Activated T-helper 2 cell treated with anti-CD3 and anti-CD28 coated beads, Interferon-gamma antibody, Interleukin-2, Interleukin-4, amounts not matched to agents 10 μg/mL and 5 μg/mL and 100 μg/mL, durations not matched to agents 14 hours and 24 hours and 36 hours (primary cell): ENCODE measurements at regions not wholly inside any gene's neighbourhood (a gene's known extent, or its start where the extent isn't known, plus 50 kb on each side); places are given as distances from the start of the nearest gene placed in this dataset.

Experiments used
- DNase-seq: peaks from one replicate; pipeline ENCODE4 v3.0.0; 2021; ENCODE audit warnings: low spot score
- H3K27ac Mint-ChIP-seq: one replicate; pipeline ENCODE4 v1.8.0; 2021; ENCODE audit warnings: mixed read lengths
- H3K27me3 Mint-ChIP-seq: one replicate; pipeline ENCODE4 v1.8.0; 2021; ENCODE audit warnings: low read depth, mixed read lengths
- H3K36me3 Mint-ChIP-seq: one replicate; pipeline ENCODE4 v1.8.0; 2021; ENCODE audit warnings: low read depth, mixed read lengths
- H3K4me1 Mint-ChIP-seq: one replicate; pipeline ENCODE4 v1.8.0; 2021; ENCODE audit warnings: low read depth, mixed read lengths
- H3K4me3 Mint-ChIP-seq: one replicate; pipeline ENCODE4 v1.8.0; 2021; ENCODE audit warnings: low read depth, mild to moderate bottlenecking, moderate library complexity, mixed read lengths
- H3K9me3 Mint-ChIP-seq: one replicate; pipeline ENCODE4 v1.8.0; 2021; ENCODE audit warnings: mixed read lengths
- intact Hi-C: fragments of 100-400 bp; cut with micrococcal nuclease; formaldehyde crosslinking; loops from one replicate; pipeline ENCODE4 v1.15.1; 2023

DNA sequence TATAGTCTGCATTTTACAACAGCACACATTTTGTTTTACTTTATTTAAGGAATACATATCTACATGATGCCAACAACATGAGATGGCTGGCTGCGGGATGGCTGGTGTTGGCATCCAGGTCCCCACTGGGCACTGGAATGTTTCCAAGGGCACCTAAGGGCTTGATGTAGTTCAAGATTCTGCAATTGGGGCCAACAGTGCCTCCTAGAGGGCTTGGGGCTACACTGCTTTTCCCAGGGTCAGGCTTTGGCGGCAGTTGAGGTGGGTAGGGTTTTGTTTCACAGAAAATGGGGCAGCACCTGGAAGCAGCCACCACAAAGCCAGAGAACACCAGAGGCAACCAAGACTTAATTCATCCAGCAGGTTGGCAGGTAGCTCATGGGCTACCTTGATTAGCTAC, 166.7 kb upstream of the PRNP start:
- no peak for DNase-seq
- Mint-ChIP-seq H3K27ac (no peak overlapping the region), H3K4me3 (no peak overlapping the region), H3K36me3 (no peaks in the 10 kb centered on the region), H3K9me3 (no peaks in the 10 kb centered on the region), H3K4me1 (peaks cover 3% of the 10 kb centered on the region), H3K27me3 (peaks cover 13% of the 10 kb centered on the region)
- intact Hi-C loops = no loop called here

DNA sequence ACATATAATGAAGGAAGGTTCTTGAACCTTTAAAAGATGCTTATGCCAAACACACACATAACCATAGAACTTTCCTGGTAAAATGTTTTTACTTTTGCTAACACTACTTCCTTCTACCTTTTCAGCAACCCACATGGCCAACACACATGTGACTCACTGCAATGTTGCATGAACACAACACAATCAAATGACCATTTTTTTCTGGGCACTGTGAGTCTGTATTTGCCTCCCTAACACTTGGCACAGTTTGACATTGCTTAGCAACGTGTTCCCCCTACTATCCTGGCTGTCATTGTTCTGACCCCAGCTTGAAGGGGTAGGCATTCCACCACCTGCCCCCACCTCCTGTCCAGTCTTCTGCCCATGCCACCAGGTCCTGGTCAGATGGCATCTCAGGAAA, 169.4 kb upstream of the PRNP start:
- no peak for DNase-seq
- peaks cover 22% of the 10 kb centered on the region for H3K27me3 Mint-ChIP-seq
- no peaks in the 10 kb centered on the region for H3K36me3 Mint-ChIP-seq
- H3K27ac Mint-ChIP-seq = no peak overlapping the region
- peaks cover 3% of the 10 kb centered on the region for H3K4me1 Mint-ChIP-seq
- intact Hi-C loops = no loop called here
- no peak overlapping the region for H3K4me3 Mint-ChIP-seq
- no peaks in the 10 kb centered on the region for H3K9me3 Mint-ChIP-seq

DNA sequence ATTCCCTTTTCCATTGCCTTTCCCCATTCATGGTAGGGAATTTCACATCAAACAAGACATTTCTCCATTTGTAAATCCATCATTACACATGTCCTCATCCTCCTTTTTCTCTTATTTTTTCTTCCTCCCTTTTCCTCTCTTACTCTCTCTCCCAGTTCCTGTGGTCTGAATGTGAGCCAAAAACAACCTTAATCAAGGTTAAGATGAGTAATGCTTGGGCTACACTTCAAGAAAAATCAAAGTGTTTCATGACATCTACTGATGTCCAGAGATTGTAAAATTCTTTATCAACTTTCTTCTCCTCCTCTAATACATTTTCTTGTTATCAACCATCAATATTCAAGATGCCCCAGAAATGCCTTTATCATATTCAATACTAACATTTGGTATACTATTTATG, 172.5 kb upstream of the PRNP start:
- no peak for DNase-seq
- intact Hi-C loops = no loop called here
- Mint-ChIP-seq H3K4me1 (no peaks in the 10 kb centered on the region), H3K27ac (no peak overlapping the region), H3K27me3 (peaks cover 28% of the 10 kb centered on the region), H3K4me3 (no peak overlapping the region), H3K36me3 (no peaks in the 10 kb centered on the region), H3K9me3 (peaks cover 3% of the 10 kb centered on the region)

DNA sequence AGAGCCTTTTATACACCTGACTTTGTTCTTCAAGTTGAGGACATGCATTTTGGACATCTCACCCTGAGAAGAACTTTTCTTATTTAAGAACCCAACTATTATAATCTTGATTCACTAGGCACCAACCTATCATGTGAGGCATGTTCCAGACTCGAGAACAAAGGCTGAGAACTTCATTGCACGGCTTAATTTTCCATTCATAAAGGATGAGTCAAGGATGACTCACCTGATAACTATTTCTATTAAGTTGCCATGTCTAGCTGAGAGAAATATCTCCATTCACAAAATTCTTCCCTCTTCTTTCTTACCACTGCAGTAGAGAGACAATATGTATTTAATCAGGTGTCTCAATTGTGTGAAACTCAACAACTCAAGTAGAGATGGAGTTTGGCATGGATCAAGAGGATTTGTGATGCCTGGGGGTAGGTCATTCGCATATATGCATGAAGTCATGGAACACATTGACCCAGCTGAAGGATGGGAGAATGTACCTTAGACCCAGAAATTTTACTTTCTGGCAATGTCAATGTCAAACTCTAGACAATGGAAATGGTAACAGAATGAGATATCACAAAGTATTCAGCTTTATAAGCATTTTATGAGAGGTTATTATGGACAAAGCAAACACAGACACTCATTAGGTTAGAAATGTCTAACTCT, 173.2 kb upstream of the PRNP start:
- no peak for DNase-seq
- H3K36me3 Mint-ChIP-seq = no peaks in the 10 kb centered on the region
- H3K27ac Mint-ChIP-seq = no peak overlapping the region
- intact Hi-C loops = no loop called here
- H3K9me3 Mint-ChIP-seq = peaks cover 3% of the 10 kb centered on the region
- peaks cover 25% of the 10 kb centered on the region for H3K27me3 Mint-ChIP-seq
- H3K4me3 Mint-ChIP-seq = no peak overlapping the region
- no peaks in the 10 kb centered on the region for H3K4me1 Mint-ChIP-seq

DNA sequence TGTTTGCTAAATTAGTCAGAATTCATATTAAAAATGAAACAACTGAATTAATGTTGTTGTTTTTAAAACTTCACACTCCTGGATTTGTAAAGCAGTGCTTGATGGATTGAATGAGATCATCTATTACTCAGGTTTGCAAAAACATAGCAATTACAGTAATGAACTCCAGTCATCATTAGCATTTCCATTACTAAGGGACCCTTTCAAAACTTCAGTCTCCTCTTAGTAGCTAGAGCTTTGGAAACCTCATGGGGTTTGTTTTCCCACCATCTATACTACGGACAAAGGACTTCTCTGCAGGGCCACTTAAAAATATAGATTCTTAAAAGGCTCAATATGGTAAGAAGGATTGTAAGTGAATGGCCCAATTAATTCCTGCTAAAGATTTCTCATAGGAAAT, 174.5 kb upstream of the PRNP start:
- H3K4me3 Mint-ChIP-seq = no peak overlapping the region
- DNase-seq = no peak
- peaks cover 3% of the 10 kb centered on the region for H3K9me3 Mint-ChIP-seq
- H3K27ac Mint-ChIP-seq = no peak overlapping the region
- intact Hi-C loops = no loop called here
- H3K27me3 Mint-ChIP-seq = peaks cover 23% of the 10 kb centered on the region
- no peaks in the 10 kb centered on the region for H3K36me3 Mint-ChIP-seq
- H3K4me1 Mint-ChIP-seq = no peaks in the 10 kb centered on the region

DNA sequence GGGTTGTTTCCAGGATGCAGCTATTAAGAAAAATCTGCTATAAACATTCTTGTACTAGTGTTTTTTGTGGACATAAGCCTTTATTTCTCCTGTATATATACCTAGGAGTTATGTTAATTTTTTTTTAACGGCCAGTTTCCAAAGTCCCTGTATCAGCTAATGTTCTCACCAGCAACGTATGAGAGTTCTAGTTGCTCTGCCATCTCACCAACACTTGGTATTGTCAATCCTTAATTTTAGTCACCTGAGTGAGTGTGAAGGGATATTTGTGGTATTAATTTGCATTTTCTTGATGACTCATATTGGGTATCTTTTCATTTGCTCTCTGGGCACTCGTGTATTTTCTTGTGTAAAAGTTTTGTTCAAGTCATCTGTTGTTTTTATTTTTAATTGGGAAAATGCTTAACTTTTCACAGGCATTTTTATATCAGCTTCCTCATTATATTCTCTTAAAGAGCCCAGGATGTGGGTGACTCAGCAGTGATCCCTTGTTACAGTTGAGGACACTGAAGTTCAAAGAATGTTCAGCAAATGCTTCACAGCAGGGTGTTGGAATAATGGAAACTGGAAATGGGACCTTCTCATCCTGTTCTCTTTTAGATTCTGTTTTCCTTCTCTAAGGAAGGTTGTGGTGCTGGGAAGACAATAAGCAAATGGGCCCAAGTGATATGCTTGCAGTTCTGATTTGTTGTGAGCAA, 176.3 kb upstream of the PRNP start:
- Mint-ChIP-seq H3K27me3 (peaks cover 18% of the 10 kb centered on the region), H3K27ac (no peak overlapping the region), H3K36me3 (no peaks in the 10 kb centered on the region), H3K4me3 (no peak overlapping the region), H3K4me1 (no peaks in the 10 kb centered on the region), H3K9me3 (peaks cover 3% of the 10 kb centered on the region)
- no peak for DNase-seq
- intact Hi-C loops = no loop called here

DNA sequence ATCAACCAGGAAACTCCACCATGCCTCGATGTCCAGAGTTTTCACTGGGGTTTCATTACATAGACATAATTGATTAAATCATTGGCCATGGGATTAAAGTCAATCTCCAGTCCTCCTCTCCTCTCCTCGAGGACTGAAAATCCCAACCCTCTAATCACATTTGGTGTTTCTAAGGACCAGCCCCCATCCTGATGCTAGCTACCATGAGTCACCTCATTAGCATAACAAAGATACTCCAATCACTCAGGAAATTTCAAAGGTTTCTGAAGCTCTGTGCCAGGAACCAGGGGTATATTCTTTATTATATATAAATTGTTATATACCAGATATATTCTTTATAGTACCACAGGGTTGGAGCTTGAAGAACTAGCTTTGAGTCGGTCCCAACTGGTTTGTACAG, 177.5 kb upstream of the PRNP start:
- Mint-ChIP-seq H3K27ac (no peak overlapping the region), H3K36me3 (no peaks in the 10 kb centered on the region), H3K27me3 (peaks cover 13% of the 10 kb centered on the region), H3K9me3 (peaks cover 3% of the 10 kb centered on the region), H3K4me3 (no peak overlapping the region), H3K4me1 (no peaks in the 10 kb centered on the region)
- no peak for DNase-seq
- intact Hi-C loops = no loop called here

DNA sequence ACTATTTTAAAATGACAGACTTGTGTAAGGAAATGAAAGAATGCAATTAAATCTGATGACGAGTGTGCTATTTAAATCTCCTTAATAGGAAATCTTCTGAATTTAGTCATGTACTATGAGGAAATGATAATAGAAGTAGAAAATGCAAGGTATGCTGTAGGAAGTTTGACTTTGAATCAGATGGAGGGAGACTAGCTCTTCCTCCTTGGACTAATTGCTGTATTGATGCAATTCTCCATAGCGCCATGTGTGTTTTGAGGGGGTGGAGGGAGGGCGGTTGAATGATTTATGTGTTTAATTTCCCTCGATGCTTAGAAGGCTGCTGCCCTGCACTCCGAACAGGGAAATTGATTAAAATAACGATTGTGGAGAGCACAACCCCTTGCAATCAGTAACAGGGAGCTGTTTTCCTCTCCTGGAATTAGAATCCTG, 179.0 kb upstream of the PRNP start:
- intact Hi-C loops = no loop called here
- Mint-ChIP-seq H3K27ac (no peak overlapping the region), H3K9me3 (peaks cover 3% of the 10 kb centered on the region), H3K4me1 (no peaks in the 10 kb centered on the region), H3K36me3 (no peaks in the 10 kb centered on the region), H3K27me3 (peaks cover 5% of the 10 kb centered on the region), H3K4me3 (no peak overlapping the region)
- no peak for DNase-seq

DNA sequence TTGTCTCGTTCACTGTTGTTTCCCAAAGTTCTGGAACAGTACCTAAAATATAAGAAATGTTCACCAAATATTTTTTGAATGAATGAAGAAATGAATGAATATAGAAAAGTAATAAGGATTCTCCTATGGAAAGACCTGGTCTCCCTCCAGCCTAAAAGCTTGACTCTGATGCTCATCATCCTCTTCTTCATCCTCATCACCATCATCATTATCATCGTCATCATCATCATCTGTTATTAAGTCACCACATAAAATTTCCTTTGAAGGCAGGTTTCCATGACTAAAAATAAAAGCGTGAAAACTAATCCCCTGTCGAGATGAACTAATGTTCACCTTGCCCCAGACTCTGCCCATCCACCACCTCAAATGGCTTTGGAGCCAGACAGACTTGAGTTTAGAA, 181.4 kb upstream of the PRNP start:
- intact Hi-C loops = no loop called here
- Mint-ChIP-seq H3K4me1 (no peaks in the 10 kb centered on the region), H3K9me3 (peaks cover 3% of the 10 kb centered on the region), H3K4me3 (no peak overlapping the region), H3K27me3 (no peaks in the 10 kb centered on the region), H3K36me3 (no peaks in the 10 kb centered on the region), H3K27ac (no peak overlapping the region)
- DNase-seq = no peak

DNA sequence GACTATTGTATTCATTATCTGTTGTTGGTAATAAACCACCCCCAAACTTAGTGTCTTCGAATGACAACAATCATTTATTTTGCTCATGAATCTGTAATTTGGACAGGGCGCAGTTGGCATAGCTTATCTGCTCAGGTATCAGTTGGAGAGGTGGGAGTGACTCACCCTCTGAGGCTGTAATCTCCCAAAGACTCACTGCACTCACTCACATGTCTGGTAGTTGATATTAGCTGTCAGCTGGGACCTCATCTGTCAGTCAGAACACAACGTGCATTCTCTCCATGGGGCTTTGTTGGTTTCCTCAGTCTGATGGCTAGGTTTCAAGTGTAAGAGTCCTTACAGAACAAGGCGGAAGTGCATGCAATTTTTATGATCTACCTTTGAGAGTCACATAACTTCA, 183.5 kb upstream of the PRNP start:
- intact Hi-C loops = no loop called here
- Mint-ChIP-seq H3K4me1 (no peaks in the 10 kb centered on the region), H3K9me3 (no peaks in the 10 kb centered on the region), H3K27ac (no peak overlapping the region), H3K27me3 (peaks cover 11% of the 10 kb centered on the region), H3K4me3 (no peak overlapping the region), H3K36me3 (no peaks in the 10 kb centered on the region)
- no peak for DNase-seq

DNA sequence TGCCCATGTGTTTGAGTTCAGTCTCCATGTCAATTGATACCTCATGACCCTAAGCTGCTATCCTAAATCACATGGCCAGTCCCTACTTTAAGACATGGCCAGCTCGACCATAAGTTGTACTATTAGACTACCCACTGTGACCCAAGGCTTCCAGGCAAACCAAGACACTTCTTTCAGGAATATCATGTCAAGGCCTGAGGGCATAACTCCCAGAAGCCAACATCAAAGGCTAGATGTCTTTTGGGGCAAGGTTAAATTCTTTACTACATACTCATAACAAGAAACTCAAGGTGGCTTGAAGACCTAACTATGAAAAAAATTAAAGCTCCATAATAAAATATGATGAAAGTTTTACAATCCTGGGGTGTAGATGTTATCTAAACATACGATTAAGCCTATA, 192.9 kb upstream of the PRNP start:
- Mint-ChIP-seq H3K27me3 (peaks cover 18% of the 10 kb centered on the region), H3K36me3 (no peaks in the 10 kb centered on the region), H3K4me3 (no peak overlapping the region), H3K9me3 (no peaks in the 10 kb centered on the region), H3K27ac (no peak overlapping the region), H3K4me1 (no peaks in the 10 kb centered on the region)
- DNase-seq = no peak
- intact Hi-C loops = no loop called here

DNA sequence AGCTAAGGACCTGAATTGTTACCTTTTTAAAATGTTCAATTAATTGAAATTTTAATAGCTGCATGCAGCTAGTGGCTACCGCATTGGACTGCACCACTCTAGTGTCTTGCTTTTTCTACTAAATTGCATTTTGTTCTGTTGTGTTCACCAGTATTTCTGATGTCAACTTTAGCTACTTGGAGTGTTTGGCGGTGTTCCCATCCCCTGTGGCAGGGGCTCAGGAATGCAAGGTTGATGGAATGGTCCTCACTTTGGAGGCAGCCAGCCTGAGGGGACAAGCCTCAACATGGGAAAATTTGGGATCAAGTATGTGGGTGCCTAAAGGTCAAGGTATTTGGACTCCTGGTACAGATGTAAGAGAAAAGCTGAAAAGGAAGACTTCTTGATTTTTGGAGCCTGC, 194.6 kb upstream of the PRNP start:
- no peak overlapping the region for H3K4me3 Mint-ChIP-seq
- H3K36me3 Mint-ChIP-seq = no peaks in the 10 kb centered on the region
- DNase-seq = no peak
- intact Hi-C loops = no loop called here
- H3K27ac Mint-ChIP-seq = no peak overlapping the region
- H3K4me1 Mint-ChIP-seq = no peaks in the 10 kb centered on the region
- H3K27me3 Mint-ChIP-seq = peaks cover 20% of the 10 kb centered on the region
- H3K9me3 Mint-ChIP-seq = no peaks in the 10 kb centered on the region

DNA sequence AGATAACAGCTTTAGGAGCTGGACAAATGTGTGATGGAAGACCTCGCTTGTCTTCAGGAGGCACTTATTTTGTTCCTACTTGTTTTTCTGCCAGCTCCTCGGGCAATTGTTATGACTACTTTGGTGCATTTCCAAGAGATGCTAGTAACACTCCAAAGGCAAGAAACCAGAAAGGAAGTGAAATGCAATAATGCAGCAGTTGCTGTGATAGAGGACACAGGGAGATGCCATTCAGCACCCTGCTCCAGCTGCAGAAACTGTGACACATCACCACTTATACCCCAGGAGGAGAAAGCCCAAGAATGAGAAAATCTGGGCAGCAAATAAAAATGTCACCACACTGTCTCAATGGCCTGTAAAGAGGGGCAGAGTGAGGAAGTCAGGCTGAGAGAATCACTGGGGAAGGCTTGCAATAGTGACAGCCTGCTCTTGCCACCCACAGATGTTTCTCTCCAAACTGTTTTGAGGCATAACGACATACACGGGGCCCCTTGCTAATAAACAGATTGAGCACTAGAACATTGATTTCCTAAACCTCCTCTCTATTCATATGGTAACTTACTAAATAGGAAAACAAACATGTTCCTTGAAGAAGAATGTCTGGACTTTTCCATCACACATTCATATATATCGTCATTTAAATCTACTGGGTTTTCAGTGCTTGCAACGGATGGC, 195.5 kb upstream of the PRNP start:
- Mint-ChIP-seq H3K27me3 (peaks cover 24% of the 10 kb centered on the region), H3K4me1 (no peaks in the 10 kb centered on the region), H3K4me3 (no peak overlapping the region), H3K9me3 (no peaks in the 10 kb centered on the region), H3K36me3 (no peaks in the 10 kb centered on the region), H3K27ac (no peak overlapping the region)
- intact Hi-C loops = no loop called here
- DNase-seq = no peak
